ENCODE measurements at regions not wholly inside any gene's neighbourhood (a gene's known extent, or its start where the extent isn't known, plus 50 kb on each side); places are given as distances from the start of the nearest gene placed in this dataset.

DNA sequence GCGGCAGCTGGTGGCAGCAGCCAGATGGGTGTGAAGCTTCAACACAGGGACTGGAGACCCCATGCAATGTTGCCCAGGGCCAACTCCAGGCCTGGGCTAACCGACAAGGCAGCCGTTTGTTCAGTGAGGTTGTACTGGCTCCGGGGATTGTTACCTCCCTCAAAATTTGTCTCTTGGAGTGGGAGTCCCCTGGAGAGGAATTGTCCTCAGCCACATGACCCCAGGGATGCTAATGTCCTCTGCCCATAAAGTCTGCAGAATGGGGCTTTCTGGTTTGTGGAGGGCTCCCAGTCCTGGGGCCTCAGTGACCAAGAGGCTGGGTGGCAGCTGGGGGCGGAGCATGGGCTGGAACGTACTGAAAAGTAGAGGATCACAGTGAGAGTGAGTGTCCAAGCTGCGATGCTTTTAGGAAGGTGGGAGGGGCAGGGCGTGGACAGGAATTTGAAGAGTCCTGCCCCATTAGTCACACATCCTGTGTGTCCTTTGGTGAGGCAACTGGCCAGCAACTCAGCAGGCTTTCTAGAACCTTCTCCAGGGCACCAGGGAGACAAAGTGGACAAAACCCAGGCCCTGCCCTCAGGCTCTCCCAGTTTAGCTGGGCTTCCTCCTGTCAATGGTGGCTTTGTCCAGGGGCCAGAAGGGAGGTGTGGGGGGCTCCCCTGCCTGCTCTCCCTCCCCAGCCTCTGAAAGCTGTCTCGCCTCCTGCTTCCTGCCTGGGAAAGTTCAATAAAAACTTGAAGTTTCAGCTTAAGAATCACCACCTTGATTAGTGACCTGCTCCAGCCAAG lies 114.0 kb downstream of the NSG2 start:
- DNase-seq = no peak

DNA sequence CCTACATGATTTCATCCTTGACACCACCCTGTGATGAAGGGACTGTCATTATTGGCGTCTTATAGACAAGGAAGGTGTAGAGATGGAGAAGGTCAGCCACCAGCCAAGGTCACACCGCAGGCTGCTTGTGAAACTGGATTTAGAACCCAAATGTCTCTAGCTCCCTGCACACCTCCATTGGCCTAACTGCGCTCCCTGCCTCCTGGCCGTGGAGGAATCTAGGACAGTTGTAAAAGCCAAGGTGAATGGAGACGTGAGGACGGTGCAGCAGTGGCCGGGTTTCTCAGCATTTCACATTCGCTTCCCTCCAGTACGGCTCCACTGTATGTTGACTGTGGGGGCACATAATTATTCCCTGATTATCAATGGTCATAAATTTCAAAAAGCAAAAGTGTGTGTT lies 119.9 kb downstream of the NSG2 start:
- no peak for DNase-seq

DNA sequence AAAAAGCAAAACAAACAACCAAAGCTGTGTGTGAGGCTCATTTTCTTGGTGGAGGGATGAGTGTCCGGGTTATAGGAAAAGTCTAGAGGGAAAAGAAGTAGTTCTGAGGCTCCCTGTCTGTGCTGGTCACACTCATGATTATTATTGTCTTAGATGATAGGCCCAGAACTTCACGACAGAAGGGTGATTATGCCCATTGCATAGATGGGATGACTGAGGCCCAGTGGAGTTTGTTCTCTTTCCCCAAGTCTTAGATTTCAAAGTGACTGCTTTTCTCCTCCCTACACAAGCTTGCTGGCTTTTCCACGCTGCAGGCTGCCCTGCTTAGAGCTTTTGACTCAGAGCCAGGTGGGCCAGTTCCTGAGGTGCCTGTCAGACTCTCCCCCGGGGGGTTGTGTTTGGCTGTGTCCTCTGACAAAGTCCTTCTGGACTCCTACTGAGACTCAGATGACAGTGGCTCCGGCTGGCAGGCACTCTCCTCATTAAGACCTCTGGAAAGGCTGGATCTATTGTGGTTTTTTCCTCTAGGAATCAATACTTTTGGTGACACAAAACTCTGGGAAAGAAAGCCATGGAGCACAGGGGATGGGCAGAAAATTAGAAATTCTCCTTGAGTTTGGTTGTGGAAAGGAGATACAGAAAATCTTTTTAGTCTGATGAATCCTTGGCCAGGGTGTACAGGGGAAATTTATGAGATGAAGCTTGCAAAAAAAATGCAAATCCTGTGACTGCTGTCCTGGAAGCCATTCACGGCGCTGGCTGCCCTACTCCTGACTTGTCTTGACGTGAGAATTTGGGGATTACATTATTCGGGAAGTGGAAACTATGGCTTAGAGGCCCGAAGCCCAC lies 120.9 kb downstream of the NSG2 start:
- no peak for DNase-seq

DNA sequence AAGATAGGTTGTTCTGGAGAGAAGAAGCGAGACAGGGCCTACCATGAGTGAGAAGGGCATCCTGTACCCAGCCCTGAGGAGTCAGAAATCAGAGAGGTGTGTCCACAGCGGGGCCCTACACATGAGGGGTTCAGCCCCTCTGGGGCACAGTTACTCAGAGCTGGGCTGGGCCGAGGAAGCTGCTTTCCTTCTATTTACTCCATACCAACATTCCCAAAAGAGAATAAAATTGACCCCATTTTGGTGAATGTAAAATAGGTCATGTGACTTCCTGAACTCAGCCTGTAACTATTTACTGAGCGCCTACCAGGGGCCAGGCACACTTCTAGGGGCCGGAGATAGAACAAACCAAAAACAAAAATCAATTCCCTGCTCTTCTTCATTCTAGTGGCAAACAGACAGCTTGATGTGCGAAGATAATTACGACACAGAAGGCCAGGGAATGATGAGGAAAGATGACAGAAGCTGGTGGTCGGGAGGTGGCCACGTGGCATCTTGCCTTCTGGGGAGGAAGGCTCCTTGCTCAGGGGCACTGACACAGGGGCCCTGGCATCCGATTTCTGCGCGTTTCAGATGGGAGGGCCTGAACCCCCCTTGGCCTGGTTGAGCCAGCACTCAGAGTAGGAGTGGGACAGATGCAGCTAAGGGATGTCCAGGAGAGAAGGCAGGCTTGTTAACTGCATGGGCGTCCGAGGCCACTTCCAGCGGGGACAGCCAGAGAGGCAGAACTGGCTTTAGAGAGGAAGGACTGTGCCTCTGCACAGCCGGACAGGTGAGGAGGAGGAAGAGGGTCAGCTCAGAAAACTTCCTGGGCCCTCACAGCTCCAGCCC lies 121.8 kb downstream of the NSG2 start:
- DNase-seq = no peak

DNA sequence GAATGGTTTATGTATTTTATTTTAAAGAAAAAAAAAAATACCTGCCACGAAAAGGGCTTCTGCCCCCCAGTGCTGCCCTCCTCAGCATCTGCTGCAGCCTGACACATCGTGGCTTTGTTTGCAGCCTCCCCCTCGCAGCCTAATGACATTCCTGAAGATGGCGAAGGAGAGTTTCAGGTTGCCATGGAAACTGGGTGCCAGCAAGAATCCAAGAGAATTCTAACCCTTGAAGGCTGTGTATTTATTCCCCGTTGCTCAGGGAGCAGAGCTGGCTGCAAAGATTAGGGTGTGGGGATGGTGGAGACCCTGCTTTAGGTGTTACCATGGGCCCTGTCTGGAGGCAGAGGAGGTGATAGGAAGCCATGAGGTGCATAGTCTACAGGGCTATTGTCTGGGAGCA lies 126.6 kb downstream of the NSG2 start:
- no peak for DNase-seq

DNA sequence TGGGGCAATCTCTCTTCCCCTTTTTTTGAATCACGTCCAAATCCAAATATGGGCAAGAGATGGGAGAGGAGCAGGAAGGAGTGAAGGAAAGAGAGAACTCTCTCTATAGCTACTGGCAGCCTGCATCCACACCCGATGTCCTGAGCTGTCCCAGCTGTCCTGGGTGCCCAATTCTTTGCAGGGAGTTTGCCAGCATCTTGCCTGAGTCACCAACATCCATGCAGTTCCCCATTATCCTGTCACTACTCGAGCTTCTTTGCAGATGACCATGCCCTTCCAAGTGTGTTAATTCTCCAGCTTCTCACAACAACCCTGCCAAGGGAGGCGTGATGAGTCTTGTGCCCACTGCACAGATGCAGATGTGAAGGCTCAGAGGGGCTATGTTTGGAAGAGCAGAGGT lies 127.1 kb downstream of the NSG2 start:
- DNase-seq = no peak

DNA sequence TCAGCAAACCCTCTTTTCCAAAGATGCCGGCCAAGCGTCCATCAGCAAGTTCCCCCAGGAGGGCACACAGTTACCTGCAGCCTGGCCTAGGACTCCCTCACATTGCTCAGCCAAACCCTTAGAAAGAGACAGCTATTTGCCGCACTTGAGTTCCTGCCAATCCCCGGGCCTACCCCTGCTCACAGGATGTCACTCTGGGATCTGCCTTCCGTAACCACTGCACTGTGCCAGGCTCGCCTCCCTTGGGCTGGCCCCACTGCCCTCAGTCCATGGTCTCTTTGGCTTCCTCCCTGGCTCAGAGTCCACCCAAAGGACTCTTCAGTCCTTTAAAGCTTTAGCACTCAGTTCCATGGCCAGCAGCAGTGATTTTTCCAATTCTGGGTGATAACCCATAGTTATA lies 128.3 kb downstream of the NSG2 start:
- no peak for DNase-seq

DNA sequence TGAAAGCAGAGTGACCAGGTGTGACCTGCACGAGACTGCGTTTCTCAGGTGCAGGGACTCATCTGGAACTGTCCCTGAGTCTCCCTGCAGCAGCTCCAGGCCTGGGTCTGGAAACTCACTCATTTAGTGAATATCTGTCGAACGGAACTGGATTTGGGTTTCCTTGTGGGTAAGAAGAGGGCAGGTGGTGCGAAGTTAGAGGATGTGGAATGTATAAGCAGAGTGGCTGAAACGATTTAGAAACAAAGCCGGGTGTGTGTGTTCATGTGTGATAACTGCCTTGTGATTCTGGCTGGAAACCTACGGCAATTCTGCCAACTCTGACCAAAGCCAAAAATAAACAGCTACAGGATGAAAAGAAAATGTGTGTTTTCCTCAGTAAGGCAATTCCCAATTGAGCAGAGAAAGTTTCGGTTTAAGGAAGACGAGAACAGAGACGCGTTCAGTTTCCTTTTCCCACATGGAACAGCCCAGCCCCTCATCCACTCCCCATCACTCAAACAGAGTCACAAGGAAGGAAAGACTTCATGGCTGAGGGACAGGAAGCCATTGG lies 130.3 kb downstream of the NSG2 start:
- no peak for DNase-seq

DNA sequence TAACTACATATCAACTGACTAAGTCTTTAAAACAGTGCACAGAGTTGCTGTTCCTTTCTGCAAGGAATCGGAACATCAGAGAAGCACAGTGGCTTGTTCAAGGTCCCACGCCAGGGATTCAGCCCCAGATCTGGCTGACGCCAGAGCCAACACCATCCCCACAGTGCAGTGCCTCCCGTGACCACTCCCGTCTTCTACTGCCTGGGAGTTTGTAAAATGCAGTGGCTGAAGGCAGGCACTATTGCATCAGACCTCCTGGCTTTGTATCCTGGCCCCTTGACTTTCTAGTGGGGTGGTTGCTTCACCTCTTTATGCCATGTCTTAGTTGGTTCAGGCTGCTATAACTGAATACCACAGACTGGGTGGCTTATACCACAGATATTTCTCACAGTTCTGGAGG lies 131.0 kb downstream of the NSG2 start:
- DNase-seq = no peak

DNA sequence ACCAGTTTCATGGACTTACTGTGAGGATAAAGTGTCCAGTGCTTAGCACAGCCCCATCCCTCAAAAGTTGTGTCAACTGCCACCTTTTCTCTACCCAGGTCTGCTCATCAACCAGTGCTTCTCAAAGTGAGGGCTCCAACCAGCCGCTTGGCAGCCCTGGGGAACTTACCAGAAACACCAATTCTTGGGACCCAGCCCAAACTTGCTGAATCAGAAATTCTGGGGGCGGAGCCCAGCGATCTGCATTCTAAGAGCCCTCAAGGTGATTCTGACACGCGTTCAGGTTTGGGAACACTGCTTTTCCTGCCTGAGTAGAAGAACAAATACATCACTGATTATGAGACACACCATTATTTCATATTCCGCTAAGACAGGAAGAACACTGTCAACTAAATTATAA lies 132.0 kb downstream of the NSG2 start:
- DNase-seq = no peak

DNA sequence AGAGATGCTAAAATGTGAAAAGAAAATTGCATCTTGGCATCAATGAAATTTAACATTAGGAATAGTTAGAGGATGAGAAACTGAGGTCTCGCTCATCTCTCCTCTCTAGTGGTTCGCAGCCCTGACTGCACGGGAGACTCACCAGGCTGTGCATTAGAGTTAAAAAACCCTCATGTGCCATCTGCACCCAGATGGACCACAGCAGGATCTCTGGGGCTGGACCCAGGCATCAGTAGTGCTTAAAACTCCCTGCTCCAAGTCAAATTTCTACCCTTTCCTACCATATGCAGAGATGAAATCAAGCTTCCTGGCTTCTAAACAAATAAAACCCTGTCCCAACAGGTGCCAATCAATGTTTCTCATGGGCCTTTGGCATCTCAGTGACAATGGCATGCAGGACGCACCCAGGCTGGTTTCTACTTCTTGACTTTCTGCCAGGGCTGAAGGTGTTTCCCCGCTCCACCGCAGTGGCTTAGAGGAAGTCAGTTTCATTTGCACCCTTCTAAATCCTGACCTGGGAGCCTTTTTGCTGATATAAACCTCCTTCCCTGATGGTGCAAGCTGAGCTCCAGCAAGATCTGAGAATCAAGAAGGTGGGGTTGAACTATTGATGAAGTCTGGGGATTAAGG lies 132.6 kb downstream of the NSG2 start:
- no peak for DNase-seq

DNA sequence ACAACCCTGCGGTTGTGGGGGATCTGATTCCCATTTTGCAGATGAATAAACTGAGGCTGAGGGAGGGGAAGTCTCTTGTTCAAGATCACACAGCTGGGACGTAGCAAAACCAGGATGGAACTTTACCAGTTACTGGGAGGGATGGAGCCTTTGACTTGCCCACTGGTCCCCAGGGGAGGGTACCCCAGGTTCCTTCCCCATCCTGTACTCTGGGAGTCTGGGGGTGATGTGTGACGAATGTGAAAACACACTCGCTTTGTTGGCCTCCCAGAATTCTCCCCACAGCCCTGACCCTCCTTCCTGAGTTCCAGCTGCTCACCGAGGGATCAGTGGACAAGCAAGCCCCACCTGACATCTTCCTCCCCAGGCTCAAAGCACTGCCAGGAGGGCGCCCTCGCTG lies 135.1 kb downstream of the NSG2 start:
- DNase-seq = no peak

DNA sequence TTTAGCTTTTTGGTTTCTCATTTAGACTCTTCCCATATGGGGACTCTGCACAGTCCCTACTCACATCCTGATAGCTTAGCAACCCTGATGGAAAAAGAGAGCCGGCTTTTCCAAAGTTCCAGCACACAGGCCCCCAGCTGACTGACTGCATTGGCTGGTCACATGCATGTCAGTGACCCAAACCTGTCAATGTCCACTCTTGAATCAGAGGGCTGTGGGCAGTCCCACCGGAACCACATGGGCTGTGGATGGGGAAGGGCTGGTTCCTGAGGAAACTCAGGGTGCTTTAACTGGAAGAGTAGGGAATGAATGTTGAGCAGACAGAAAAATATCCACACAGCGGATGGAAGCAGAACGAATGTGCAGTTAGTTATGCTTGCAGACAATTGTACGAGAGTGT lies 136.6 kb downstream of the NSG2 start:
- no peak for DNase-seq

DNA sequence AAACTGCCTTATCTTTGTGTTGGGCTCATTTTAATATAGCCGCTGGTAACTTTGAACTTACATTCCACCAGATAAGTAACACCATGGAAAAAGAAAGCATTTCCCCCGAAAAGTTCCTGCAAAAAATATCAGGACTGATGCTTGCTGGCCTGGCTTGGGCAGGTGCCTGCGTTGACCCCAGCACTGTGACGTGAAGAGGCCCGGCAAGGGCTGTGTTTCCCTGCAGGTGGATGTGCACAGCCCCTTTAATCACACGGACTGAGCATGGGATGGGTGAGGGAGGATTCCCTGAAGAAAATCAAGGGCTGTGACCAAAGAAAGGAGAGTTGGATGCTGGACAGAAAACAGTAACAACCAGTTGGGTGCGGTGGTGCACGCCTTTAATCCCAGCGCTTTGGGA lies 138.2 kb downstream of the NSG2 start:
- no peak for DNase-seq

DNA sequence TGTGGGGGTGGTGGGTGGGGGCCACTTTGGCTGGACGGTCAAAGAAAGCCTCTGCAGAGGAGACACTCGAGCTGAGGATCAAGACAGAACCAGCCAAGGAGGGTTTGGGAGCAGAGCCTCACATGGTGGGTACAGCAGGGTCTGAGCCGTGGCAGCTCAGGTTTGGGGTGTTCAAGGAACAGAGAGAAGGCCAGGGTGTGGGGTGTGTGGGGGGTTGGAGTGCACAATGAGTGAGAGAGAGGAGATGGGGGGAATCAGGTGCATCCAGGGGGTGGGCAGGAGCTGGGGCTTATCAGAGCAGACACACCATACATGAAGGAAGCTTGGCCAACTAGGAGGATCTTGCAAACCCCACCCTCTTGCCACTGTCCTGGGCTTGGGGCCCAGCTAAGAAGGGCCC lies 140.0 kb downstream of the NSG2 start:
- DNase-seq = no peak

DNA sequence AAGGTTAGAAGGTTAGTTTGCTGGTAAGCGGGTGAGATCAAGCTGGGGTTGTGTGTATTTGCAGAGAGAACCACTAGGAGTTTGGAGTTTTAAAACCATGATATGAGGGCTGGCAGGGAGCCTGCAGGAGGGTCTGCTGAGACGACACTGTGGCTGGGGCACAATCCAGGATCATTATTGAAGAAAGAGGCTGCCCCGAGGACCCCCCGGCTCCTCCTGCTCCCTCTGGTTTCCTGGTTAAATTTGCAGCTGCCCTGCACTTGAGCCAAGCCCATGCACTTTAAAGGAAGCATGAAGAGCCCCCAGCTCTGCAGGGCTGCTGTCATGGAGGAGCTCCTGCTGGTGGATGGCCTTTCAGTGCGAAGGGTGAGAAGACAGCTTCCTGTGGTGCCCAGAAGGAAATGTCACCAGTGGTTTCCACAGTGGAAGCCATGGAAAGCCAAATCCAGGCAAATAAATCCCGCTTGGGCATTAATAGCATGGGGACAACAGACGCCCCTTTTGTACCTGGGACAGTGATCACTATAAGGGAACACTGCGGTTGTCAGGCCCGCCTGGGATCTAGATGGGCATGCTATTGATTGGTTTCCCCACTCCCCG lies 140.7 kb downstream of the NSG2 start:
- DNase-seq = no peak

DNA sequence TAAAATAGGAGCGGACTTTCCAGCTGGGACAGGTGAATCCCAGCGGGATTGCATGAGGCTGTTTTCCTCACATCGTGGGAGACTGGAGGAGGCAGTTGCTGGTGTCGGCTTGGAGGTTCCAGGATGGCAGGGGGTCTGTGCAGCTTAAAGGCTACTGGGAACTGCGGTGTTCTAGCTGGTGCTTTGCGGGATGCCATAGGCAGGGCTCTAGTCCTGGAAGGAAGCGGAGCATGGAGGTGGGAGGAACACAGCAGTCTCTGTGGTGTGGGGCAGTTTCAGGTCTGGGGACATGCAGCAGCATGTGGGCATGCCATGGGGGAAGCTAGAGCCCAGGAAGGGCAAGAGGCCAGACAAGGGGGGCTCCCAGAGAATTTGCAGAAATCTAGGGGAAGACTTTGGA lies 141.5 kb downstream of the NSG2 start:
- DNase-seq = no peak

DNA sequence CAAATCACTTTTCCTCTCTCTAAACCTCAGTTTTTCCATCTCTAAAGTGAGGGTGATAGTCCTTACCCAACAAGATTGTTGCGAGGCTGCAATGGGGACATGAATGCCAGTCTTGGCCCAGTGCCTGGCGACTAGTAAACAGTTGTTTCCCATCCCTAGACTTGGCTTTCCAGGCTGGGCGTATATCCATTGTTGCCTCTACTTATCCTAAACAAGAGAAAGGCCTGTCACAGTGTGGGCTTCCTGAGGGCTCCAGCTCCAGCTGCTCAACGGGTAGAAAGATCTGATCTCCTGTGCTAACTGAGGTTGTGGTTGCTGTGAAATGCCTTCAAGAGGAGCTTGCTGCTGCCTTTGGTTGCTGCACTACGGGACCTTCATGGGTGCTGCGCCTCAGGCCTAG lies 142.0 kb downstream of the NSG2 start:
- DNase-seq = no peak

DNA sequence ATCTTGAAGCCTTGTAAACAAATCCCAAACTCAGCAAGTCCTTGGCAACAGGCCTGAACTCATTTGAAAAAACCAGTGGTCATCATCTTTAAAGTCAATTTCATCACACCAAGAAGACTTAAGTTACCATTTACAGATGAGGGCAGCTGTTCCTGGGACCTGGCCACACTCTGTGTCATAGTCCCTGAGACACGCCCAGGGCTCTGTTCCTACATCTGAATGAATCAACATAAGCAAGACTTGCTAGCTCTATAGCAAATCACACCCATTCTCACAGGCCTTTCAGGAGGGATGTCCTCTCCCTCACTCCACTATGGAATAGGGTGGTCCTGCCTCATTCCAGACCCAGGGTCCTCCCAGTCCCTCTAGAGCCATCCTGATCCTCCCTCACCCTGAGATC lies 142.8 kb downstream of the NSG2 start:
- no peak for DNase-seq

DNA sequence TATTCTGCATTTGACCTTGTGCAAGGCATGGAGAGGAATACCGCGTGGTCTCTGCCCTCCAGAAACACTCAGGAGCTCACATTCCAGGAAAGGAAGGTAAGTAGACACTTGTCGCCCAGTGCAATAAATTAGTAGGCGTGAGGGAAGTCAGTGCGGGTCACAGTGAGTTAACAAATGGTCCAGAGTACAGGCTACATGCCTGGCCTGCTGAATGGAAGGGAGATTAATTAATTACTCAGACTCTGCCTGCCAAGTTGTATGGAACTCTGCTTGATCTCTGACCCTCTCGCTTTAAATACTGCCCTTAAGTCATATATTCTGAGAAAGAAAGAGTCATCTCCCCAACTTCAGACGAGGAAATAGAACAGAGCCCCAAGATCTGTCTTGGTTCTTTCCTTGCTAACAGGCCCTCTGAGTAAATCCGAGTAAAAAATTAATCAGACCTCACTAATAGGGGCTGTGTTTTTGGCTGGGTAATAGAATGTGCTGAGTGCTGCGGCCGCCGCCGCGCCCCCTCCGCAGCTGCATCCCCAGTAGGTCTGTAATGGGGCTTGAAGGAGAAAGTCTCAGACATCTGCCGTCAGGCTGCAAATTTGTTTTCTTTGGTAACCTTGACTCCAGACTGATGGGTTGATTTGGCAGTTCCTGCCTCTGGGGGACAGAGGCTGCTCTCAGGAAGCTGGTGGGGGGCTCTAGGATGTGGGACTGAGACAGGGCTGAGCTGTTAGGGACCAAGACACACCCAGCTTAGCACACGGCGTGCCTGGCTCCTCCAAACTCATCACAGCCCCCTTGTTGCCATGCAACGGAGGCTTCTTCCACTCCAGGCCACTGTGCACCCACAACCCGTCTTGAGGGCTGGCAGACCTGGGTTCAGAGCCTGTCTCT lies 144.4 kb downstream of the NSG2 start:
- no peak for DNase-seq

DNA sequence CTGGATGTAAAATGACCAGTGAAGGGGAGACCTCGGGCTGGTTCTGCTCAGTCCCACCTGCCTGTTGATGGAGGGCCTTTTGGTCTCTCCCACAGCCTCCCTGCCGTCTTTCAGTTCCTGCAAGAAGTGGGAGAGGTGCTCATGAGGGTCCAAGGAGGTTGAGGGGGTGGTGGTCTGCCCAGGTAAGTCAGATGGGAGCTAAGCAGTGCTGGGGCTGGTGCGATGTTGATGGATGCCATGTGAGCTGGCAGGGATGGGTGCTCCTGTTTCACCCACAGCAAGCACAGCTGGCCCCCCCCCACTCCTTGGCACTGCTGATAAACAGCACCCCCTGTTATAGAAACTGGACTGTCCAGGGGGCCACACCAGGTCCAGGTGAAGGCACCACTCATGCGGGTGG lies 145.6 kb downstream of the NSG2 start:
- DNase-seq = no peak

Data from stimulated activated CD4-positive, alpha-beta T cell treated with anti-CD3 and anti-CD28 coated beads, Interleukin-1b, Interleukin-23, amount 100 ng/mL, for 48 hours (primary cell).